ENCODE measurements at regions not wholly inside any gene's neighbourhood (a gene's known extent, or its start where the extent isn't known, plus 50 kb on each side); places are given as distances from the start of the nearest gene placed in this dataset.

- DNase-seq (ENCODE audit: low read depth), result no peak
- H3K4me3 ChIP-seq (ENCODE audit: low read depth, low read length), result no peak overlapping the region
- TF ChIP-seq CTCF (IDR thresholded peaks at IDR 0.05; ENCODE audit: low read depth, low read length) (no peak), MAX (IDR thresholded peaks at IDR 0.05; ENCODE audit: low read depth, low read length) (no peak), MYC (IDR thresholded peaks at IDR 0.05; ENCODE audit: low read depth, low read length) (no peak), POLR2A (IDR thresholded peaks at IDR 0.05; ENCODE audit: extremely low read depth, insufficient read length) (no peak)
Measured at GRCh38 chr12:77210724-77211123, 145.4 kb upstream of the E2F7 start.

- TF ChIP-seq POLR2A (IDR thresholded peaks at IDR 0.05; ENCODE audit: extremely low read depth, insufficient read length) (no peak), MYC (IDR thresholded peaks at IDR 0.05; ENCODE audit: low read depth, low read length) (no peak), MAX (IDR thresholded peaks at IDR 0.05; ENCODE audit: low read depth, low read length) (no peak), CTCF (IDR thresholded peaks at IDR 0.05; ENCODE audit: low read depth, low read length) (no peak)
- peak; percentile 10 for DNase-seq (ENCODE audit: low read depth)
- H3K4me3 ChIP-seq (ENCODE audit: low read depth, low read length), result no peak overlapping the region
Measured at GRCh38 chr12:77204083-77204482, 138.7 kb upstream of the E2F7 start.

GRCh38 chr12:77202457-77203060 is 137.2 kb upstream of the E2F7 start:
- no peak for DNase-seq (ENCODE audit: low read depth)
- H3K4me3 ChIP-seq (ENCODE audit: low read depth, low read length), result no peak overlapping the region
- TF ChIP-seq CTCF (IDR thresholded peaks at IDR 0.05; ENCODE audit: low read depth, low read length) (no peak), MAX (IDR thresholded peaks at IDR 0.05; ENCODE audit: low read depth, low read length) (no peak), MYC (IDR thresholded peaks at IDR 0.05; ENCODE audit: low read depth, low read length) (no peak), POLR2A (IDR thresholded peaks at IDR 0.05; ENCODE audit: extremely low read depth, insufficient read length) (no peak)

GRCh38 chr12:77189901-77190416 is 124.6 kb upstream of the E2F7 start:
- no peak overlapping the region for H3K4me3 ChIP-seq (ENCODE audit: low read depth, low read length)
- no peak for TF ChIP-seq CTCF (IDR thresholded peaks at IDR 0.05; ENCODE audit: low read depth, low read length)
- no peak for TF ChIP-seq POLR2A (IDR thresholded peaks at IDR 0.05; ENCODE audit: extremely low read depth, insufficient read length)
- no peak for TF ChIP-seq MYC (IDR thresholded peaks at IDR 0.05; ENCODE audit: low read depth, low read length)
- no peak for TF ChIP-seq MAX (IDR thresholded peaks at IDR 0.05; ENCODE audit: low read depth, low read length)
- no peak for DNase-seq (ENCODE audit: low read depth)

- H3K4me3 ChIP-seq (ENCODE audit: low read depth, low read length), result no peak overlapping the region
- TF ChIP-seq MYC (IDR thresholded peaks at IDR 0.05; ENCODE audit: low read depth, low read length), result no peak
- no peak for TF ChIP-seq CTCF (IDR thresholded peaks at IDR 0.05; ENCODE audit: low read depth, low read length)
- no peak for TF ChIP-seq MAX (IDR thresholded peaks at IDR 0.05; ENCODE audit: low read depth, low read length)
- no peak for TF ChIP-seq POLR2A (IDR thresholded peaks at IDR 0.05; ENCODE audit: extremely low read depth, insufficient read length)
- DNase-seq (ENCODE audit: low read depth), result no peak
Measured at GRCh38 chr12:77189458-77189857, 124.1 kb upstream of the E2F7 start.
